Erythroblast (primary cell): ENCODE measurements at regions not wholly inside any gene's neighbourhood (a gene's known extent, or its start where the extent isn't known, plus 50 kb on each side); places are given as distances from the start of the nearest gene placed in this dataset.

Experiments
- GATA1 ChIP-seq: IDR thresholded peaks from 2 replicates; pipeline ENCODE4 v1.6.1; 2011; ENCODE audit warnings: low read depth, mild to moderate bottlenecking, control low read depth, low read length, moderate library complexity
- POLR2A ChIP-seq: IDR thresholded peaks from 2 replicates; pipeline ENCODE4 v1.6.1; 2011; ENCODE audit warnings: mild to moderate bottlenecking, low read length

GRCh38 chr6:65996096-65996495 lies 289.1 kb upstream of the EYS start:
- TF ChIP-seq POLR2A, result no peak
- TF ChIP-seq GATA1, result no peak
